ENCODE measurements at regions not wholly inside any gene's neighbourhood (a gene's known extent, or its start where the extent isn't known, plus 50 kb on each side); places are given as distances from the start of the nearest gene placed in this dataset.

DNA sequence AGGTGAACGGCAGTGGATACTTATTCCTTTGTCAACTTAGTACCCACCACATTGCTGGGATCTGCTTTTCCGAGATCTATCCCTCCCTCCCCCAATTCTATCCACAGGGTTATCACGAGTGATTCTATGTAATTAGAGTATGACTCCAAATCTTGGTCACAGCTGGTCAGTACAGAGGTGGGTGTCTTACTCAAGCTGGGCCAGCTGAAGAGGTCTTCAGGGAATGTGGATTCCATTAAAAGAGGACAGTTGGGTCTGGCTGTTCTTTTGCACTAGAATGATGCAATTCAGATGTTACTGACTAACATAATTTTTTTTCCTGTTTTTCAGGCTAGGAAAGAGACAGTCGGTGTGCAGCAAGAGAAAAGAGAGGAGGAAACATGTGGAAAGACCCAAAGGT, 92.3 kb downstream of the HS3ST1 start:
- TF ChIP-seq, protein P1, sequence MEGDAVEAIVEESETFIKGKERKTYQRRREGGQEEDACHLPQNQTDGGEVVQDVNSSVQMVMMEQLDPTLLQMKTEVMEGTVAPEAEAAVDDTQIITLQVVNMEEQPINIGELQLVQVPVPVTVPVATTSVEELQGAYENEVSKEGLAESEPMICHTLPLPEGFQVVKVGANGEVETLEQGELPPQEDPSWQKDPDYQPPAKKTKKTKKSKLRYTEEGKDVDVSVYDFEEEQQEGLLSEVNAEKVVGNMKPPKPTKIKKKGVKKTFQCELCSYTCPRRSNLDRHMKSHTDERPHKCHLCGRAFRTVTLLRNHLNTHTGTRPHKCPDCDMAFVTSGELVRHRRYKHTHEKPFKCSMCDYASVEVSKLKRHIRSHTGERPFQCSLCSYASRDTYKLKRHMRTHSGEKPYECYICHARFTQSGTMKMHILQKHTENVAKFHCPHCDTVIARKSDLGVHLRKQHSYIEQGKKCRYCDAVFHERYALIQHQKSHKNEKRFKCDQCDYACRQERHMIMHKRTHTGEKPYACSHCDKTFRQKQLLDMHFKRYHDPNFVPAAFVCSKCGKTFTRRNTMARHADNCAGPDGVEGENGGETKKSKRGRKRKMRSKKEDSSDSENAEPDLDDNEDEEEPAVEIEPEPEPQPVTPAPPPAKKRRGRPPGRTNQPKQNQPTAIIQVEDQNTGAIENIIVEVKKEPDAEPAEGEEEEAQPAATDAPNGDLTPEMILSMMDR (IDR thresholded peaks at IDR 0.05) = no peak
- no peak for TF ChIP-seq EP300 (IDR thresholded peaks at IDR 0.05)

Measured in gastroesophageal sphincter (tissue), 3 donors.